Mucosa of rectum (tissue), 2 donors: ENCODE measurements at regions not wholly inside any gene's neighbourhood (a gene's known extent, or its start where the extent isn't known, plus 50 kb on each side); places are given as distances from the start of the nearest gene placed in this dataset.

Experiments used
- H3K27ac ChIP-seq, 2 donors: one replicate each; pipeline ENCODE4 v1.7.0; 2013; ENCODE audit warnings: inconsistent platforms in 2 of 2, low read depth in 2 of 2, low read length in 2 of 2
- H3K27me3 ChIP-seq, 2 donors: one replicate each; pipeline ENCODE4 v1.7.0; 2013; ENCODE audit warnings: low read length in 2 of 2; ENCODE audit not compliant: control insufficient read depth in 2 of 2, insufficient read depth in 2 of 2
- H3K36me3 ChIP-seq, 2 donors: one replicate each; pipeline ENCODE4 v1.7.0; 2013; ENCODE audit warnings: low read length in 2 of 2; ENCODE audit not compliant: control insufficient read depth in 2 of 2, insufficient read depth in 2 of 2
- H3K4me1 ChIP-seq, 2 donors: one replicate each; pipeline ENCODE4 v1.7.0; 2013; ENCODE audit warnings: low read length in 2 of 2, mild to moderate bottlenecking in 1 of 2; ENCODE audit not compliant: control insufficient read depth in 2 of 2, insufficient read depth in 2 of 2
- H3K4me3 ChIP-seq, 2 donors: one replicate each; pipeline ENCODE4 v1.7.0; 2013; ENCODE audit warnings: low read length in 2 of 2
- H3K9ac ChIP-seq, 2 donors: one replicate each; pipeline ENCODE4 v1.7.0; 2013; ENCODE audit warnings: low read length in 2 of 2, low read depth in 1 of 2, mild to moderate bottlenecking in 1 of 2
- H3K9me3 ChIP-seq, 2 donors: one replicate each; pipeline ENCODE4 v1.7.0; 2013; ENCODE audit warnings: low read length in 2 of 2; ENCODE audit not compliant: control insufficient read depth in 2 of 2
- donor health status: healthy.
- donor health status: Normal muscosa, but diverticular disease.

DNA sequence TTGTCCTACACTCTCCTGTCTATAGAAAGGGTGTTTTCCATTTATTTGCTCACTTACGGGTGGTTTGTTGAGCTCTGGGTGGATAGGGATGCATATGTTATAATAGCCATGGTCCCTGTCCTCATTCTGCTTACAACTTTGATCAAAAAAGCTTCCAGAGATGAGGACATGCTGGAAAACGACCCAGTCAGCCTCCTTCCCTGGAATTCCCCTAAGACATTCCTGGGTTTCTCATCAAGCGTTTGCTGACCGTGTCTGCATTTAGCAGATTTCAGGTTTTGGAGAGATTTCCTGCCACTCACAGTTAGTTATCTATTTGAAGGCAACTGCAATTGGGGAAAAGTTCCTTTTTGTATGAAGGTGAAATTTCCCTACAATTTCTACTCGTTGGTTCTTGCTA is 152.8 kb upstream of the AFDN start:
- Histone ChIP-seq H3K27me3 (no peaks in the 10 kb centered on the region), H3K4me1 (peaks cover 24 to 34% of the 10 kb centered on the region in 2 donors), H3K27ac (no peak overlapping the region), H3K9me3 (no peaks in the 10 kb centered on the region), H3K9ac (no peak overlapping the region), H3K4me3 (no peak overlapping the region), H3K36me3 (no peaks in the 10 kb centered on the region)

DNA sequence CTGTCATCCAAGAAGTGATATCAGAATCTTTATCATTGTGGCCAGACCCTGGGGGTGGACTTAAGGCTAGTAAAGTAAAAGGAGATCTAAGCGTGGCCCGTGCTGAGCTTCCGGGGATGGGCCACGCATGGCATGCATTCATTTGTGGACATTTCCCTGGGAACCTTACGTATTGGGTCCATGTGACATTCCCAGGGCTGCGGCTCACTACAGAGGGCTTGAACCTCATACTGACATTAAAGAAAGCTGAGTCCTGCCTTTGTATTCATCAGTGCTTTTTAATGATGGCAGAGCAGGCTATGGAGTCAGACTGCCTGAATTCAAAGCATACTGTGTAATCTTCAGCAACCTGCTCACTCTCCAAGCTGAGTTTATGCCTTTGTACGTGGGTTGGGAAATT is 152.2 kb upstream of the AFDN start:
- Histone ChIP-seq H3K9ac (no peak overlapping the region), H3K27ac (no peak overlapping the region), H3K4me3 (no peak overlapping the region), H3K36me3 (no peaks in the 10 kb centered on the region), H3K4me1 (peaks cover 24 to 34% of the 10 kb centered on the region in 2 donors), H3K9me3 (no peaks in the 10 kb centered on the region), H3K27me3 (no peaks in the 10 kb centered on the region)

DNA sequence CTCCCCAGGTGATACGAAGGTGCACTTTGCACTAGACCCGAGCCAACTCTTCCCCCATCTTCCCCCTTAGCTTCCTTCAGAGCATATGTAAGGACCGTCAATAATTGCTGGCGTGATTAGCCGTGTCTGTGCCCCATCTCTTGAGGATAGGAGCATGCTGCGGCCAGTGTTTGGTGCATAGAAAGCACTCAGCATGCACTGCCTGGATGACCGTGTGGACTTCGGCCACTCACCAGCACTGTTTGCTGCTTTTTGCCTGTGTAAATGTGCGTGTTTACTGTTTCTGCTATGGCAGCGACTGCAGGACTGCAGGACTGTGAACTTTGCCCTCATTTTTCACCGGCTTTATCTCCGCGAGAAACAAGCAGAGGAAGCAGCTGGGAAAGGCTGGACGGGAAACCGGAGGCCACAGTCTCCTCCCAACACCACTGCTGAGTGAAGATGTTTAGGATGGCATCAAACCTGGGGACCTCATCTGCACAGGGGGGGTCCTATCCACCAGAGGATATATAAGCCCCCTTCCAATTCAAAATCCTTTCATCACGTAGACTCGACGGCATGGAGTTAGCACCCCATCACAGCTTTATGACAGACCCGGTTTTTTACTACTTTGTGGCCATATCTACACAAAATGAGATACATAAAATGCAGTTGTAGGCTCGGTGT is 150.6 kb upstream of the AFDN start:
- H3K27ac ChIP-seq = peak overlapping the region; percentile 82 to 85
- H3K9ac ChIP-seq = peak overlapping the region; percentile 38 to 48
- no peaks in the 10 kb centered on the region for H3K9me3 ChIP-seq
- H3K4me1 ChIP-seq = peaks cover 24 to 34% of the 10 kb centered on the region in 2 donors
- peaks cover 0 to 3% of the 10 kb centered on the region in 2 donors for H3K27me3 ChIP-seq
- H3K36me3 ChIP-seq = no peaks in the 10 kb centered on the region
- peak overlapping the region; percentile 12 to 34 for H3K4me3 ChIP-seq

DNA sequence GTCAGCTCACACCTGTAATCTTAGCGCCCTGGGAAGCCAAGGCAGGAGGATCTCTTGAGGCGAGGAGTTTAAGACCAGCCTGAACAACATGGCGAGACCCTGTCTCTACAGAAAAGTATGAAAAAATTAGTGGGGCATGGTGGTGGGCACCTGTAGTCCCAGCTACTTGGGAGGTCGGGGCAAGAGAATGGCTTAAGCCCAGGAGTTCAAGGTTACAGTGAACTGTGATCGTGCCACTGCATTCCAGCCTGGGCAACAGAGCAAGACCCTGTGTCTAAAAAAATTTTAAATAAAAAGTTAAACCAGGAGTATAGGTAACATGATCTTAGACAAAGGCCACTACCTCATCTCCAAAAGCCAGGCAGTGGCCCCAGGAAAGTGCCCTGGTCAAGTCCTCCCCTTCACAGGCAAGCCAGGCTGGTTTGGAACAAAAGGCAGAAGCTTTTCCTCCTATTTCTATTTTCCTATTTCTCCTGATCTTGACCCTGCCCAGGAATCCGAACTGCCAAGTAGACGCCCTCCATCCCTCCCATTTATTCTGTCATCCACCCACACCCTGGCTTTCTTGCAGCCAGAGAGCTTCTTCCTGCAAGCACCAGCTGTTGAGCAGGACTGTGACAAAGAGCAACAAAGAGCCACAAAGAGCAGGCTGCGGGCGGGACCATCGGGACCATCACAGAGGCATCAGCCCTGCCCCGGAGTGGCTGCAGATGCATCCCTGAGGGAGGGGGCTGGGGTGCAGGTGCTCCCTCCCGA is 149.9 kb upstream of the AFDN start:
- H3K9me3 ChIP-seq = no peaks in the 10 kb centered on the region
- peak overlapping the region in 1 of 2 donors; percentile 38 for H3K9ac ChIP-seq
- H3K27ac ChIP-seq = peak overlapping the region; percentile 82 to 85
- H3K27me3 ChIP-seq = peaks cover 0 to 3% of the 10 kb centered on the region in 2 donors
- H3K4me1 ChIP-seq = peaks cover 24 to 34% of the 10 kb centered on the region in 2 donors
- no peaks in the 10 kb centered on the region for H3K36me3 ChIP-seq
- H3K4me3 ChIP-seq = no peak overlapping the region

DNA sequence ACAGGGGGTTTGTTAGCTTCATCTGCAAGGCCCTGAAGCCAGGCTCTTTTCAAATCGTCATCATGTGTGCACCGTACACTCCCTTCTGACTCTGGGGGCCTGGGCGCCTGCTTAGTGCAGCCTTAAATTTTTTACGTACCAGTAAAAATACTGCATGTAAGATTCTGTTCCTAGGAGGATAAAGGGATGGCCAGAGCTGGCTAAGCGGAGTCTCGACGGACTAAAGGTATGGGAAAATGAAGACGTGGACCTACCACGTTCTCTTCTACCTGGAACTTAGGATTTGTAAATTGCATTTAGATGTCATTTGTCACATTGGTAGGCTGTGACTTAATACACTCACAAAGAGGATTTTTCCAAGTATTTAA is 149.3 kb upstream of the AFDN start:
- no peak overlapping the region for H3K9ac ChIP-seq
- peak overlapping the region in 1 of 2 donors; percentile 53 for H3K4me3 ChIP-seq
- H3K27ac ChIP-seq = peak overlapping the region; percentile 82 to 85
- peaks cover 24 to 38% of the 10 kb centered on the region in 2 donors for H3K4me1 ChIP-seq
- no peaks in the 10 kb centered on the region for H3K36me3 ChIP-seq
- H3K27me3 ChIP-seq = peaks cover 0 to 3% of the 10 kb centered on the region in 2 donors
- no peaks in the 10 kb centered on the region for H3K9me3 ChIP-seq

DNA sequence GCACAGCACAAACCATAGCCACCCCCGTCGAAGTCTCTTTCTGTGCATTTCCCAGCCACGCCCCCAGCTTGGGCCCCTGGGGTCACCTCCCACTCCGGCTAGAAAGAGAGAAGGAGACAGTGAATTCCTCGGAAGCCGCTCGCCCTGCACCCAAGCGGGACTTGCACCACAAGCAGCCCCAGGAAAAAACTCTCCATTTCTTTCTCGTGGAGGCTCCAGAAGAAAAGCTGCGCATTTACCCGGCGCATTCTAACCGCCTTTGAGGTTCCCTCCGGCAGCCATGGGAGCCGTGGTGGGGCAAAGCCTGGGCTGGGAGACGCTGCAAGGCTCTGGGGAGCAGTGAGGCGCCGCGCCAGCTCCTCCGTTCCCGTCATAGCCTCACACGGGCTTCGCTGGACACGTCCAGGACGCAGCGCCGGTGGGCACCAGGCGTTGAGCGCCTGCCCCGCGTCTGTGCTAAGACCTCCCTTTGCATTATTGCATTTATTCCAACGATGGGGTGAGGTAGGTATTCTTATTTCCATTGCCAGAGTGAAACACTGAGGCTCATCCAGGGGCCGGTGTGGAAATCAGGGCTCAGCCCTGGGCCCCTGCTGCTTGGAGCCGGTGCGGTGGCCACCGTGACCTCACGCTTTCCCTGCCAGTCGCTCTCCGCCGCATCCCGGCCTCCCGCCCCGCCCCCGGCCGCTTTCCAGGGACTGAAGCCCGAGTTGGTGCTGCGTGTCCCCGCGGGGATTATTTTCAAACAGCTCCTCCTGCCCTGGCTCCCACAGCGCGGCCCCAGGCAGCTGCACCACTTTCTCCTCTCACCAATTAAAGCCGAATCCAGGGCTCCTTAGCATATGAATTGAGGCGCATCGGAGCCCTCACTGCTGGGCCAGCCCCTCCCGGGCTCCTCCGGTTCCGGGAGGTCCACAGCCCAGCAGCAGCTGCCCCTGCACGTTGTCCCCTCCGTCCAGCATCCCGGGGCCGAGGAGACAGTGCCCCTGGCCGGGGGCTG is 148.3 kb upstream of the AFDN start:
- Histone ChIP-seq H3K9ac (peak overlapping the region; percentile 14 to 61), H3K4me1 (peaks cover 33 to 46% of the 10 kb centered on the region in 2 donors), H3K27me3 (peaks cover 0 to 3% of the 10 kb centered on the region in 2 donors), H3K4me3 (peak overlapping the region; percentile 53 to 63), H3K9me3 (no peaks in the 10 kb centered on the region), H3K27ac (peak overlapping the region in 1 of 2 donors; percentile 4), H3K36me3 (no peaks in the 10 kb centered on the region)

GRCh38 chr6:167679122-167679736 is 147.5 kb upstream of the AFDN start:
- no peak overlapping the region for H3K27ac ChIP-seq
- no peaks in the 10 kb centered on the region for H3K9me3 ChIP-seq
- H3K27me3 ChIP-seq = peaks cover 0 to 3% of the 10 kb centered on the region in 2 donors
- H3K4me3 ChIP-seq = peak overlapping the region; percentile 53 to 63
- H3K9ac ChIP-seq = no peak overlapping the region
- H3K36me3 ChIP-seq = no peaks in the 10 kb centered on the region
- peaks cover 35 to 52% of the 10 kb centered on the region in 2 donors for H3K4me1 ChIP-seq

- H3K27me3 ChIP-seq = peaks cover 0 to 3% of the 10 kb centered on the region in 2 donors
- H3K4me1 ChIP-seq = peaks cover 40 to 59% of the 10 kb centered on the region in 2 donors
- no peak overlapping the region for H3K9ac ChIP-seq
- no peak overlapping the region for H3K4me3 ChIP-seq
- no peaks in the 10 kb centered on the region for H3K9me3 ChIP-seq
- H3K36me3 ChIP-seq = no peaks in the 10 kb centered on the region
- H3K27ac ChIP-seq = no peak overlapping the region
Measured at GRCh38 chr6:167679790-167680604, 146.7 kb upstream of the AFDN start.

DNA sequence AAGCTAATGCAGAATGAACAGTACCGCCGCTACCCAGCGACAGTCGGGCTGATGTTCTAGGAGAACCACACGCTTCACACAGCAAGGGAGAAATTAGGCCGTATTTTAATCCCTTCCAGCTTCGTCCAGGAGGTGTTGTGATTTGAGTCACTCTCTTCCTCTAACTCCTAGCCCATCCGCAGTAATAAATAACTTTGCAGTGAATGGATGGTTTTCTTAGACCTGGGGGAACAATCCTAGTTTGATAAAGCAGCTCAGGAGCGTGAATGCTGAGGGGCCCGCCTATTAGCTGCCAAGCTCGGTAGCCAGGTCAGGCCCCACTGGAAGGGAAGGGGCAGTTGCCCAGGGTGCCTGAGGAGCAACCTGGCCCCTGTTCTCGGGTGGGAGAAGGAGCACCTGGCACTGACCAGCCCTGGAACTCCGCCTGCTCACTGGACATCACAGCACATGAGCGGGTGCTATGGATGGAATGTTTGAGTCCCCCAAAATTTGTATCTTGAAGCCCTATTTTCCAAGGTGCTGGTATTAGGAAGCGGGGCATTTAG is 146.0 kb upstream of the AFDN start:
- Histone ChIP-seq H3K27ac (no peak overlapping the region), H3K9me3 (no peaks in the 10 kb centered on the region), H3K4me1 (peaks cover 38 to 56% of the 10 kb centered on the region in 2 donors), H3K36me3 (no peaks in the 10 kb centered on the region), H3K4me3 (no peak overlapping the region), H3K9ac (no peak overlapping the region), H3K27me3 (peaks cover 0 to 3% of the 10 kb centered on the region in 2 donors)
